ENCODE measurements at regions not wholly inside any gene's neighbourhood (a gene's known extent, or its start where the extent isn't known, plus 50 kb on each side); places are given as distances from the start of the nearest gene placed in this dataset.

GRCh38 chr12:58262796-58263195 is 321.4 kb downstream of the ATP23 start:
- TF ChIP-seq CTCF (IDR thresholded peaks at IDR 0.05; ENCODE audit: low read depth, low read length, missing input control) (no peak), RAD21 (IDR thresholded peaks at IDR 0.05) (no peak), MAX (IDR thresholded peaks at IDR 0.05) (no peak), RXRA (IDR thresholded peaks at IDR 0.05) (no peak), YY1 (IDR thresholded peaks at IDR 0.05) (no peak), EGR1 (IDR thresholded peaks at IDR 0.05; ENCODE audit: low read depth in 2 of 2) (no peak), ZBTB33 (IDR thresholded peaks at IDR 0.05) (no peak), TAF1 (conservative IDR thresholded peaks at IDR 0.05) (no peak), JUND (IDR thresholded peaks at IDR 0.05) (no peak), HNF4G (IDR thresholded peaks at IDR 0.05) (no peak)
- TF ChIP-seq, protein P1, sequence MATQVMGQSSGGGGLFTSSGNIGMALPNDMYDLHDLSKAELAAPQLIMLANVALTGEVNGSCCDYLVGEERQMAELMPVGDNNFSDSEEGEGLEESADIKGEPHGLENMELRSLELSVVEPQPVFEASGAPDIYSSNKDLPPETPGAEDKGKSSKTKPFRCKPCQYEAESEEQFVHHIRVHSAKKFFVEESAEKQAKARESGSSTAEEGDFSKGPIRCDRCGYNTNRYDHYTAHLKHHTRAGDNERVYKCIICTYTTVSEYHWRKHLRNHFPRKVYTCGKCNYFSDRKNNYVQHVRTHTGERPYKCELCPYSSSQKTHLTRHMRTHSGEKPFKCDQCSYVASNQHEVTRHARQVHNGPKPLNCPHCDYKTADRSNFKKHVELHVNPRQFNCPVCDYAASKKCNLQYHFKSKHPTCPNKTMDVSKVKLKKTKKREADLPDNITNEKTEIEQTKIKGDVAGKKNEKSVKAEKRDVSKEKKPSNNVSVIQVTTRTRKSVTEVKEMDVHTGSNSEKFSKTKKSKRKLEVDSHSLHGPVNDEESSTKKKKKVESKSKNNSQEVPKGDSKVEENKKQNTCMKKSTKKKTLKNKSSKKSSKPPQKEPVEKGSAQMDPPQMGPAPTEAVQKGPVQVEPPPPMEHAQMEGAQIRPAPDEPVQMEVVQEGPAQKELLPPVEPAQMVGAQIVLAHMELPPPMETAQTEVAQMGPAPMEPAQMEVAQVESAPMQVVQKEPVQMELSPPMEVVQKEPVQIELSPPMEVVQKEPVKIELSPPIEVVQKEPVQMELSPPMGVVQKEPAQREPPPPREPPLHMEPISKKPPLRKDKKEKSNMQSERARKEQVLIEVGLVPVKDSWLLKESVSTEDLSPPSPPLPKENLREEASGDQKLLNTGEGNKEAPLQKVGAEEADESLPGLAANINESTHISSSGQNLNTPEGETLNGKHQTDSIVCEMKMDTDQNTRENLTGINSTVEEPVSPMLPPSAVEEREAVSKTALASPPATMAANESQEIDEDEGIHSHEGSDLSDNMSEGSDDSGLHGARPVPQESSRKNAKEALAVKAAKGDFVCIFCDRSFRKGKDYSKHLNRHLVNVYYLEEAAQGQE (IDR thresholded peaks at IDR 0.05) = no peak
- TF ChIP-seq, protein P2, sequence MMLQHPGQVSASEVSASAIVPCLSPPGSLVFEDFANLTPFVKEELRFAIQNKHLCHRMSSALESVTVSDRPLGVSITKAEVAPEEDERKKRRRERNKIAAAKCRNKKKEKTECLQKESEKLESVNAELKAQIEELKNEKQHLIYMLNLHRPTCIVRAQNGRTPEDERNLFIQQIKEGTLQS (IDR thresholded peaks at IDR 0.05) = no peak

Data from liver (tissue), 3 donors.